HepG2 (cell line): ENCODE measurements at regions not wholly inside any gene's neighbourhood (a gene's known extent, or its start where the extent isn't known, plus 50 kb on each side); places are given as distances from the start of the nearest gene placed in this dataset.

ENCODE experiments used
- ATAC-seq: fragments of 200-7000 bp; cut with Tn5 transposase; 3 replicates; pipeline ENCODE4 v1.9.1; 2020; ENCODE audit warnings: mild to moderate bottlenecking, moderate library complexity
- BruUV-seq: library from RNA; stranded (reverse); fragments of 400-500 nt; replicated peaks from 2 replicates; lab custom pipeline; 2021; lab: Mats Ljungman, UMichigan
- CTCF ChIA-PET: fragments of 300-600 bp; formaldehyde crosslinking; extraction: SDS; loops from one replicate; lab custom pipeline; 2021; ENCODE audit warnings: low total read pairs, inconsistent platforms, low intra/inter-chr PET ratio; lab: Yijun Ruan, JAX
- POLR2A ChIA-PET: fragments of 350-600 bp; sonication (Branson Sonifier 250); formaldehyde crosslinking; loops from one replicate; lab custom pipeline; 2020; ENCODE audit warnings: antibody characterized with exemption, inconsistent platforms; lab: Yijun Ruan, JAX
- DNase-seq: peaks from one replicate; pipeline ENCODE4 v3.0.0-alpha.2; 2015; ENCODE audit warnings: low spot score
- FAIRE-seq: peaks from 3 replicates; lab custom pipeline; 2011; peaks lifted over from hg19 to GRCh38; lab: Jason Lieb, UNC
- H2AFZ ChIP-seq: one replicate; pipeline ENCODE4 v1.6.1; 2011; ENCODE audit warnings: low read length, inconsistent platforms
- H3K27ac ChIP-seq: fragments of 300-600 bp; 3 replicates; pipeline ENCODE4 v1.8.0; 2011; ENCODE audit warnings: mixed run types, mild to moderate bottlenecking, mixed read lengths, low read length, inconsistent platforms; ENCODE audit not compliant: insufficient read depth; ENCODE audit errors: extremely low read length
- H3K27me3 ChIP-seq, 2 experiments: fragments of 200-600 bp in 1 of 2; 2 replicates in 1 of 2; 3 replicates in 1 of 2; pipeline versions ENCODE4 v1.6.0 to v1.8.0; 2011; ENCODE audit warnings: low read length in 2 of 2, mild to moderate bottlenecking in 2 of 2, moderate library complexity in 2 of 2, inconsistent platforms in 1 of 2; ENCODE audit not compliant: insufficient read depth in 2 of 2, control insufficient read depth in 1 of 2
- H3K36me3 ChIP-seq, 2 experiments: fragments of 200-600 bp in 1 of 2; replicated peaks in 1 of 2; 2 replicates in 1 of 2; 3 replicates in 1 of 2; pipeline versions ENCODE4 v1.5.1 to v1.8.0; 2011; ENCODE audit warnings: low read length in 2 of 2, inconsistent platforms in 1 of 2; ENCODE audit not compliant: insufficient read depth in 2 of 2, control insufficient read depth in 1 of 2
- H3K4me1 ChIP-seq: 2 replicates; pipeline ENCODE4 v1.5.1; 2012; ENCODE audit warnings: low read length, inconsistent platforms; ENCODE audit not compliant: insufficient read depth
- H3K4me2 ChIP-seq: 2 replicates; pipeline ENCODE4 v1.6.0; 2011; ENCODE audit warnings: low read depth, low read length, inconsistent platforms
- H3K4me3 ChIP-seq, 3 experiments: fragments of 200-600 bp in 1 of 3; sonication (generic), shearing (Covaris generic) in 1 of 3; replicated peaks in 1 of 3; 2 replicates each; pipeline ENCODE4 v1.5.1; 2011 to 2016; ENCODE audit warnings: low read length in 3 of 3, inconsistent platforms in 2 of 3, low read depth in 2 of 3, mild to moderate bottlenecking in 2 of 3, control low read depth in 1 of 3, mixed read lengths in 1 of 3; ENCODE audit not compliant: insufficient read depth in 1 of 3
- H3K79me2 ChIP-seq: one replicate; pipeline ENCODE4 v1.6.1; 2011; ENCODE audit warnings: low read length, inconsistent platforms; ENCODE audit not compliant: insufficient read depth
- H3K9ac ChIP-seq: 2 replicates; pipeline ENCODE4 v1.6.0; 2011; ENCODE audit warnings: mild to moderate bottlenecking, low read depth, low read length, inconsistent platforms; ENCODE audit not compliant: insufficient read depth
- H3K9me3 ChIP-seq: 2 replicates; pipeline ENCODE4 v1.5.1; 2012; ENCODE audit warnings: mild to moderate bottlenecking, low read length
- H4K20me1 ChIP-seq: 2 replicates; pipeline ENCODE4 v1.6.0; 2011; ENCODE audit warnings: inconsistent platforms, mild to moderate bottlenecking, low read length, moderate library complexity; ENCODE audit not compliant: insufficient read depth
- DMAP1 ChIP-seq: IDR thresholded peaks from 2 replicates; pipeline ENCODE4 v1.6.1; 2016
- FOXC1 ChIP-seq: sonication (generic); formaldehyde crosslinking; IDR thresholded peaks from 2 replicates; pipeline ENCODE4 v1.8.0; 2022; ENCODE audit warnings: mild to moderate bottlenecking, missing genetic modification reagents, borderline replicate concordance
- FOXK2 ChIP-seq: fragments of 450-650 bp; IDR thresholded peaks from 2 replicates; pipeline ENCODE4 v1.6.1; 2016
- KLF6 ChIP-seq: IDR thresholded peaks from 2 replicates; pipeline ENCODE4 v1.8.0; 2016; ENCODE audit warnings: missing biosample characterization, missing genetic modification reagents
- LCORL ChIP-seq, 2 experiments: fragments of 450-650 bp in 1 of 2; sonication (generic) in 1 of 2; formaldehyde crosslinking in 1 of 2; IDR thresholded peaks; 2 replicates each; pipeline versions ENCODE4 v1.5.0 to v1.6.1; 2017 to 2020; ENCODE audit warnings: antibody characterized with exemption in 1 of 2, missing genetic modification reagents in 1 of 2
- MAZ ChIP-seq, 2 experiments: sonication (generic) in 1 of 2; formaldehyde crosslinking in 1 of 2; IDR thresholded peaks; 2 replicates each; pipeline versions ENCODE4 v1.5.0 to v1.6.1; 2012 to 2020; ENCODE audit warnings: low read depth in 2 of 2, mild to moderate bottlenecking in 2 of 2, borderline replicate concordance in 1 of 2, improper control_type of control experiment in 1 of 2, low read length in 1 of 2, missing genetic modification reagents in 1 of 2, moderate library complexity in 1 of 2
- SIN3A ChIP-seq: IDR thresholded peaks from 2 replicates; pipeline ENCODE4 v1.6.1; 2011; ENCODE audit warnings: low read depth, mild to moderate bottlenecking, control low read depth, low read length, borderline replicate concordance
- SOX6 ChIP-seq, 2 experiments: fragments of 450-650 bp in 1 of 2; sonication (generic) in 1 of 2; formaldehyde crosslinking in 1 of 2; IDR thresholded peaks; 2 replicates each; pipeline versions ENCODE4 v1.4.0 to v1.6.1; 2017 to 2020; ENCODE audit warnings: antibody characterized with exemption in 1 of 2, mild to moderate bottlenecking in 1 of 2, missing genetic modification reagents in 1 of 2
- TBX2 ChIP-seq: sonication (generic); formaldehyde crosslinking; IDR thresholded peaks from 2 replicates; pipeline ENCODE4 v1.5.0; 2020; ENCODE audit warnings: missing genetic modification reagents, mild to moderate bottlenecking, borderline replicate concordance
- ZBTB3 ChIP-seq: sonication (generic); formaldehyde crosslinking; IDR thresholded peaks from 2 replicates; pipeline ENCODE4 v1.4.0; 2020; ENCODE audit warnings: low read depth, mild to moderate bottlenecking, moderate library complexity, missing genetic modification reagents, borderline replicate concordance
- ZNF232 ChIP-seq: sonication (generic); formaldehyde crosslinking; IDR thresholded peaks from 2 replicates; pipeline ENCODE4 v1.4.0; 2020; ENCODE audit warnings: missing genetic modification reagents, borderline replicate concordance
- ZNF260 ChIP-seq: sonication (generic); formaldehyde crosslinking; IDR thresholded peaks from 2 replicates; pipeline ENCODE4 v1.4.0; 2020; ENCODE audit warnings: missing genetic modification reagents, low read depth, mild to moderate bottlenecking, borderline replicate concordance
- ZNF839 ChIP-seq: sonication (generic); formaldehyde crosslinking; IDR thresholded peaks from 2 replicates; pipeline ENCODE4 v1.4.0; 2020; ENCODE audit warnings: missing genetic modification reagents, mild to moderate bottlenecking, borderline replicate concordance
- ZNF879 ChIP-seq: sonication (generic); formaldehyde crosslinking; IDR thresholded peaks from 2 replicates; pipeline ENCODE4 v1.8.1; 2023; ENCODE audit warnings: missing genetic modification reagents
- in situ Hi-C: cut with HindIII; loops from 2 replicates; pipeline ENCODE4 v1.10.0; 2017; ENCODE audit warnings: low pct_unique_long_range_greater_than_20kb; ENCODE audit not compliant: extremely low pct_ligation_motif_present
- intact Hi-C: fragments of 100-400 bp; cut with micrococcal nuclease; formaldehyde crosslinking; loops from one replicate; pipeline ENCODE4 v1.10.0; 2022; ENCODE audit not compliant: unreplicated experiment
- TF ChIP-seq, protein P1 (sequence below): sonication (generic); formaldehyde crosslinking; IDR thresholded peaks from 2 replicates; pipeline ENCODE4 v1.4.0; 2020; ENCODE audit warnings: missing genetic modification reagents, borderline replicate concordance
- TF ChIP-seq, protein P2 (sequence below): IDR thresholded peaks from 2 replicates; pipeline ENCODE4 v1.6.1; 2016; ENCODE audit warnings: missing compliant biosample characterization, missing genetic modification reagents, borderline replicate concordance
- TF ChIP-seq, protein P3 (sequence below), 2 experiments: sonication (generic) in 1 of 2; formaldehyde crosslinking in 1 of 2; IDR thresholded peaks; 2 replicates each; pipeline versions ENCODE4 v1.6.1 to v1.9.0; 2014 to 2022; ENCODE audit warnings: antibody characterized with exemption in 1 of 2, borderline replicate concordance in 1 of 2, inconsistent platforms in 1 of 2, low read depth in 1 of 2, missing genetic modification reagents in 1 of 2

DNA sequence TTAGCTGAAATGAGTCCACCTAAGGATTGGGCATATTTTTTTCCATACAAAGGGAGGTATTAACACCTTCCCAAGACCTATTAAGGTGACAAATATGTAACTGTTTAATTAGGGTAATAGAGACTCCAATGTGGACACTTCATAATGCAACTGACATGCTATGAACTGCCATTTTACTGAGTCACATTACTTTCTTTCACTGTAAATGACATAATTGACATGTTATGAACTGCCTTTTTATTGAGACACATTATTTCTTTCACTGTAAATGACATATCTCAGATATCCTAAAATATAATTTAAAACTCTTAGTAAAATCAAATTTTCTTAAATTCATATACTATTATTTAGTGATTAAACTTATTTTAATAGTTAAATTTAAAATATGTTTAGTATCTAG is 528.8 kb upstream of the PCDH15 start:
- Histone ChIP-seq H3K9ac (no peak overlapping the region), H3K4me2 (no peak overlapping the region), H3K4me3 (no peak overlapping the region), H4K20me1 (no peaks in the 10 kb centered on the region), H3K27me3 (no peaks in the 10 kb centered on the region), H3K79me2 (no peaks in the 10 kb centered on the region), H3K4me1 (no peaks in the 10 kb centered on the region), H3K36me3 (no peaks in the 10 kb centered on the region), H3K27ac (no peak overlapping the region), H2AFZ (no peak overlapping the region), H3K9me3 (no peaks in the 10 kb centered on the region)
- no peak for DNase-seq
- no TSS peak for BruUV-seq
- no peak for ATAC-seq
- intact Hi-C loops, result no loop called here
- ChIA-PET CTCF (no interaction called here), POLR2A (no interaction called here)
- no peak for FAIRE-seq
- in situ Hi-C loops, result no loop called here
- TF ChIP-seq ZNF260 (CRISPR knock-in tag), result no peak
- TF ChIP-seq, protein P1, sequence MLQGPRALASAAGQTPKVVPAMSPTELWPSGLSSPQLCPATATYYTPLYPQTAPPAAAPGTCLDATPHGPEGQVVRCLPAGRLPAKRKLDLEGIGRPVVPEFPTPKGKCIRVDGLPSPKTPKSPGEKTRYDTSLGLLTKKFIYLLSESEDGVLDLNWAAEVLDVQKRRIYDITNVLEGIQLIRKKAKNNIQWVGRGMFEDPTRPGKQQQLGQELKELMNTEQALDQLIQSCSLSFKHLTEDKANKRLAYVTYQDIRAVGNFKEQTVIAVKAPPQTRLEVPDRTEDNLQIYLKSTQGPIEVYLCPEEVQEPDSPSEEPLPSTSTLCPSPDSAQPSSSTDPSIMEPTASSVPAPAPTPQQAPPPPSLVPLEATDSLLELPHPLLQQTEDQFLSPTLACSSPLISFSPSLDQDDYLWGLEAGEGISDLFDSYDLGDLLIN, result no peak
- TF ChIP-seq, protein P2, sequence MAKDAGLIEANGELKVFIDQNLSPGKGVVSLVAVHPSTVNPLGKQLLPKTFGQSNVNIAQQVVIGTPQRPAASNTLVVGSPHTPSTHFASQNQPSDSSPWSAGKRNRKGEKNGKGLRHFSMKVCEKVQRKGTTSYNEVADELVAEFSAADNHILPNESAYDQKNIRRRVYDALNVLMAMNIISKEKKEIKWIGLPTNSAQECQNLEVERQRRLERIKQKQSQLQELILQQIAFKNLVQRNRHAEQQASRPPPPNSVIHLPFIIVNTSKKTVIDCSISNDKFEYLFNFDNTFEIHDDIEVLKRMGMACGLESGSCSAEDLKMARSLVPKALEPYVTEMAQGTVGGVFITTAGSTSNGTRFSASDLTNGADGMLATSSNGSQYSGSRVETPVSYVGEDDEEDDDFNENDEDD, result no peak
- TF ChIP-seq MAZ (IDR thresholded peaks at IDR 0.05; ENCODE audit: borderline replicate concordance, low read depth, low read length), result no peak
- TF ChIP-seq MAZ (CRISPR knock-in tag; IDR thresholded peaks at IDR 0.05; ENCODE audit: low read depth), result no peak
- no peak for TF ChIP-seq ZNF879 (CRISPR knock-in tag)
- TF ChIP-seq DMAP1 (CRISPR knock-in tag), result no peak
- no peak for TF ChIP-seq TBX2 (CRISPR knock-in tag)
- TF ChIP-seq SOX6 (IDR thresholded peaks at IDR 0.05), result no peak
- no peak for TF ChIP-seq SOX6 (CRISPR knock-in tag; IDR thresholded peaks at IDR 0.05)
- TF ChIP-seq LCORL (IDR thresholded peaks at IDR 0.05), result no peak
- no peak for TF ChIP-seq LCORL (CRISPR knock-in tag; IDR thresholded peaks at IDR 0.05)
- TF ChIP-seq FOXC1 (CRISPR knock-in tag), result no peak
- TF ChIP-seq, protein P3, sequence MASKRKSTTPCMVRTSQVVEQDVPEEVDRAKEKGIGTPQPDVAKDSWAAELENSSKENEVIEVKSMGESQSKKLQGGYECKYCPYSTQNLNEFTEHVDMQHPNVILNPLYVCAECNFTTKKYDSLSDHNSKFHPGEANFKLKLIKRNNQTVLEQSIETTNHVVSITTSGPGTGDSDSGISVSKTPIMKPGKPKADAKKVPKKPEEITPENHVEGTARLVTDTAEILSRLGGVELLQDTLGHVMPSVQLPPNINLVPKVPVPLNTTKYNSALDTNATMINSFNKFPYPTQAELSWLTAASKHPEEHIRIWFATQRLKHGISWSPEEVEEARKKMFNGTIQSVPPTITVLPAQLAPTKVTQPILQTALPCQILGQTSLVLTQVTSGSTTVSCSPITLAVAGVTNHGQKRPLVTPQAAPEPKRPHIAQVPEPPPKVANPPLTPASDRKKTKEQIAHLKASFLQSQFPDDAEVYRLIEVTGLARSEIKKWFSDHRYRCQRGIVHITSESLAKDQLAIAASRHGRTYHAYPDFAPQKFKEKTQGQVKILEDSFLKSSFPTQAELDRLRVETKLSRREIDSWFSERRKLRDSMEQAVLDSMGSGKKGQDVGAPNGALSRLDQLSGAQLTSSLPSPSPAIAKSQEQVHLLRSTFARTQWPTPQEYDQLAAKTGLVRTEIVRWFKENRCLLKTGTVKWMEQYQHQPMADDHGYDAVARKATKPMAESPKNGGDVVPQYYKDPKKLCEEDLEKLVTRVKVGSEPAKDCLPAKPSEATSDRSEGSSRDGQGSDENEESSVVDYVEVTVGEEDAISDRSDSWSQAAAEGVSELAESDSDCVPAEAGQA (IDR thresholded peaks at IDR 0.05; ENCODE audit: low read depth), result no peak
- TF ChIP-seq, protein P3 (CRISPR knock-in tag; IDR thresholded peaks at IDR 0.05; ENCODE audit: borderline replicate concordance), result no peak
- TF ChIP-seq SIN3A, result no peak
- no peak for TF ChIP-seq ZNF232 (CRISPR knock-in tag)
- TF ChIP-seq KLF6 (CRISPR knock-in tag), result no peak
- TF ChIP-seq FOXK2, result no peak
- no peak for TF ChIP-seq ZNF839
- TF ChIP-seq ZBTB3 (CRISPR knock-in tag), result no peak
